ENCODE measurements at regions not wholly inside any gene's neighbourhood (a gene's known extent, or its start where the extent isn't known, plus 50 kb on each side); places are given as distances from the start of the nearest gene placed in this dataset.

GRCh38 chr3:86869566-86869965 is 121.4 kb downstream of the VGLL3 start:
- DNase-seq (ENCODE audit: low spot score): no peak
- POLR2A ChIA-PET: interaction anchor here (0.6 to 0.7 kb wide), 2 partner anchors 465 to 1881 kb away, joined by 3 read pairs; no protein-coding TSS in a partner anchor
- Histone ChIP-seq H2AFZ (ENCODE audit: low read length) (no peak overlapping the region), H3K4me2 (ENCODE audit: low read length) (no peak overlapping the region), H3K79me2 (ENCODE audit: insufficient read depth, low read depth, low read length) (no peaks in the 10 kb centered on the region), H3K9me3 (ENCODE audit: low read length) (no peaks in the 10 kb centered on the region), H3K9me2 (ENCODE audit: insufficient read depth, low read length) (no peaks in the 10 kb centered on the region), H3K4me3 (ENCODE audit: low read depth, low read length, poor library complexity, severe bottlenecking) (no peak overlapping the region), H3K4me1 (ENCODE audit: insufficient read depth, low read length, poor library complexity, severe bottlenecking) (no peaks in the 10 kb centered on the region), H3K36me3 (ENCODE audit: insufficient read depth, low read length) (no peaks in the 10 kb centered on the region), H3K27ac (ENCODE audit: low read depth, low read length, poor library complexity, severe bottlenecking) (no peak overlapping the region), H4K20me1 (ENCODE audit: insufficient read depth, low read length) (no peaks in the 10 kb centered on the region)
- intact Hi-C loops (cut with micrococcal nuclease; ENCODE audit: unreplicated experiment): no loop called here
- TF ChIP-seq EZH2phosphoT487 (IDR thresholded peaks at IDR 0.05; ENCODE audit: borderline replicate concordance, low read depth, low read length) (no peak), CTCF (conservative IDR thresholded peaks at IDR 0.05; ENCODE audit: low read length) (no peak)
- no TSS peak for BruUV-seq (replicated peaks)
- CTCF ChIA-PET (ENCODE audit: unreplicated experiment): no interaction called here

GRCh38 chr3:86867982-86868381 is 123.0 kb downstream of the VGLL3 start:
- BruUV-seq (replicated peaks): no TSS peak
- H4K20me1 ChIP-seq (ENCODE audit: insufficient read depth, low read length): no peaks in the 10 kb centered on the region
- H3K4me1 ChIP-seq (ENCODE audit: insufficient read depth, low read length, poor library complexity, severe bottlenecking): no peaks in the 10 kb centered on the region
- TF ChIP-seq EZH2phosphoT487 (IDR thresholded peaks at IDR 0.05; ENCODE audit: borderline replicate concordance, low read depth, low read length): no peak
- TF ChIP-seq CTCF (conservative IDR thresholded peaks at IDR 0.05; ENCODE audit: low read length): no peak
- H3K36me3 ChIP-seq (ENCODE audit: insufficient read depth, low read length): no peaks in the 10 kb centered on the region
- intact Hi-C loops (cut with micrococcal nuclease; ENCODE audit: unreplicated experiment): no loop called here
- no peaks in the 10 kb centered on the region for H3K9me2 ChIP-seq (ENCODE audit: insufficient read depth, low read length)
- ChIA-PET CTCF (ENCODE audit: unreplicated experiment) (no interaction called here), POLR2A (interaction anchor here (0.9 kb wide), 1 partner anchor 25 kb away, joined by 5 read pairs; no protein-coding TSS in a partner anchor)
- H3K4me3 ChIP-seq (ENCODE audit: low read depth, low read length, poor library complexity, severe bottlenecking): no peak overlapping the region
- H3K79me2 ChIP-seq (ENCODE audit: insufficient read depth, low read depth, low read length): no peaks in the 10 kb centered on the region
- no peak overlapping the region for H2AFZ ChIP-seq (ENCODE audit: low read length)
- no peak for DNase-seq (ENCODE audit: low spot score)
- H3K9me3 ChIP-seq (ENCODE audit: low read length): no peaks in the 10 kb centered on the region
- no peak overlapping the region for H3K27ac ChIP-seq (ENCODE audit: low read depth, low read length, poor library complexity, severe bottlenecking)
- no peak overlapping the region for H3K4me2 ChIP-seq (ENCODE audit: low read length)

- no TSS peak for BruUV-seq (replicated peaks)
- no peaks in the 10 kb centered on the region for H3K79me2 ChIP-seq (ENCODE audit: insufficient read depth, low read depth, low read length)
- no peaks in the 10 kb centered on the region for H4K20me1 ChIP-seq (ENCODE audit: insufficient read depth, low read length)
- H2AFZ ChIP-seq (ENCODE audit: low read length): no peak overlapping the region
- ChIA-PET CTCF (ENCODE audit: unreplicated experiment) (no interaction called here), POLR2A (no interaction called here)
- H3K9me2 ChIP-seq (ENCODE audit: insufficient read depth, low read length): no peaks in the 10 kb centered on the region
- H3K4me3 ChIP-seq (ENCODE audit: low read depth, low read length, poor library complexity, severe bottlenecking): no peak overlapping the region
- H3K27ac ChIP-seq (ENCODE audit: low read depth, low read length, poor library complexity, severe bottlenecking): no peak overlapping the region
- no peaks in the 10 kb centered on the region for H3K4me1 ChIP-seq (ENCODE audit: insufficient read depth, low read length, poor library complexity, severe bottlenecking)
- H3K4me2 ChIP-seq (ENCODE audit: low read length): no peak overlapping the region
- no peak for TF ChIP-seq EZH2phosphoT487 (IDR thresholded peaks at IDR 0.05; ENCODE audit: borderline replicate concordance, low read depth, low read length)
- TF ChIP-seq CTCF (conservative IDR thresholded peaks at IDR 0.05; ENCODE audit: low read length): no peak
- no peak for DNase-seq (ENCODE audit: low spot score)
- intact Hi-C loops (cut with micrococcal nuclease; ENCODE audit: unreplicated experiment): no loop called here
- no peaks in the 10 kb centered on the region for H3K36me3 ChIP-seq (ENCODE audit: insufficient read depth, low read length)
- no peaks in the 10 kb centered on the region for H3K9me3 ChIP-seq (ENCODE audit: low read length)
These were observed 125.4 kb downstream of the VGLL3 start for GRCh38 chr3:86865506-86865905.

Measured in OCI-LY7 (cell line).